Loucy (cell line): ENCODE measurements at regions not wholly inside any gene's neighbourhood (a gene's known extent, or its start where the extent isn't known, plus 50 kb on each side); places are given as distances from the start of the nearest gene placed in this dataset.

Experiments used
- H2AFZ ChIP-seq: fragments of 200-600 bp; sonication (generic); 2 replicates; pipeline ENCODE4 v1.6.0; 2016; ENCODE audit warnings: antibody characterized with exemption, mild to moderate bottlenecking, low read length, moderate library complexity
- H3F3A ChIP-seq: fragments of 200-600 bp; 2 replicates; pipeline ENCODE4 v1.6.0; 2016; ENCODE audit warnings: antibody characterized with exemption, low read depth, mild to moderate bottlenecking
- H3K27me3 ChIP-seq: fragments of 200-600 bp; sonication (generic); 2 replicates; pipeline ENCODE4 v1.6.1; 2014; ENCODE audit warnings: low read length, mild to moderate bottlenecking; ENCODE audit not compliant: insufficient read depth, poor library complexity, severe bottlenecking
- H3K36me3 ChIP-seq: fragments of 200-600 bp; sonication (generic); 2 replicates; pipeline ENCODE4 v1.6.1; 2016; ENCODE audit warnings: low read length; ENCODE audit not compliant: insufficient read depth
- H3K4me1 ChIP-seq: fragments of 200-600 bp; sonication (generic); 2 replicates; pipeline ENCODE4 v1.5.1; 2014; ENCODE audit warnings: low read length, mild to moderate bottlenecking; ENCODE audit not compliant: insufficient read depth, poor library complexity, severe bottlenecking
- H3K4me2 ChIP-seq: fragments of 200-600 bp; sonication (generic); 2 replicates; pipeline ENCODE4 v1.6.0; 2014; ENCODE audit warnings: antibody characterized with exemption, low read length, low read depth, mild to moderate bottlenecking; ENCODE audit not compliant: poor library complexity, severe bottlenecking
- H3K4me3 ChIP-seq: fragments of 200-600 bp; sonication (generic); 2 replicates; pipeline ENCODE4 v1.5.1; 2014; ENCODE audit warnings: low read length, mild to moderate bottlenecking, mixed read lengths; ENCODE audit not compliant: poor library complexity, severe bottlenecking
- H3K79me2 ChIP-seq: fragments of 200-600 bp; sonication (generic); 2 replicates; pipeline ENCODE4 v1.6.1; 2014; ENCODE audit warnings: low read length; ENCODE audit not compliant: insufficient read depth
- H3K9ac ChIP-seq: fragments of 200-600 bp; sonication (generic); 2 replicates; pipeline ENCODE4 v1.6.0; 2014; ENCODE audit warnings: mild to moderate bottlenecking, low read depth, low read length, moderate library complexity; ENCODE audit not compliant: poor library complexity, severe bottlenecking
- H3K9me2 ChIP-seq: fragments of 200-600 bp; sonication (generic); replicated peaks from 2 replicates; pipeline ENCODE4 v1.6.1; 2016; ENCODE audit warnings: low read depth, low read length, mixed read lengths
- H3K9me3 ChIP-seq: fragments of 200-600 bp; sonication (generic); 2 replicates; pipeline ENCODE4 v1.6.1; 2014; ENCODE audit warnings: mild to moderate bottlenecking, antibody characterized with exemption, low read length, low read depth; ENCODE audit not compliant: insufficient read depth
- H4K20me1 ChIP-seq: fragments of 200-600 bp; sonication (generic); 2 replicates; pipeline ENCODE4 v1.6.0; 2014; ENCODE audit warnings: antibody characterized with exemption, low read length, mild to moderate bottlenecking; ENCODE audit not compliant: insufficient read depth, poor library complexity, severe bottlenecking
- EZH2phosphoT487 ChIP-seq: fragments of 200-600 bp; IDR thresholded peaks from 2 replicates; pipeline ENCODE4 v1.6.1; 2018; ENCODE audit warnings: antibody characterized with exemption, mild to moderate bottlenecking, moderate library complexity, borderline replicate concordance
- TF ChIP-seq, protein P1 (sequence below): fragments of 200-600 bp; sonication (generic); conservative IDR thresholded peaks from 2 replicates; pipeline ENCODE4 v1.5.1; 2014; ENCODE audit warnings: mild to moderate bottlenecking, antibody characterized with exemption, low read length

DNA sequence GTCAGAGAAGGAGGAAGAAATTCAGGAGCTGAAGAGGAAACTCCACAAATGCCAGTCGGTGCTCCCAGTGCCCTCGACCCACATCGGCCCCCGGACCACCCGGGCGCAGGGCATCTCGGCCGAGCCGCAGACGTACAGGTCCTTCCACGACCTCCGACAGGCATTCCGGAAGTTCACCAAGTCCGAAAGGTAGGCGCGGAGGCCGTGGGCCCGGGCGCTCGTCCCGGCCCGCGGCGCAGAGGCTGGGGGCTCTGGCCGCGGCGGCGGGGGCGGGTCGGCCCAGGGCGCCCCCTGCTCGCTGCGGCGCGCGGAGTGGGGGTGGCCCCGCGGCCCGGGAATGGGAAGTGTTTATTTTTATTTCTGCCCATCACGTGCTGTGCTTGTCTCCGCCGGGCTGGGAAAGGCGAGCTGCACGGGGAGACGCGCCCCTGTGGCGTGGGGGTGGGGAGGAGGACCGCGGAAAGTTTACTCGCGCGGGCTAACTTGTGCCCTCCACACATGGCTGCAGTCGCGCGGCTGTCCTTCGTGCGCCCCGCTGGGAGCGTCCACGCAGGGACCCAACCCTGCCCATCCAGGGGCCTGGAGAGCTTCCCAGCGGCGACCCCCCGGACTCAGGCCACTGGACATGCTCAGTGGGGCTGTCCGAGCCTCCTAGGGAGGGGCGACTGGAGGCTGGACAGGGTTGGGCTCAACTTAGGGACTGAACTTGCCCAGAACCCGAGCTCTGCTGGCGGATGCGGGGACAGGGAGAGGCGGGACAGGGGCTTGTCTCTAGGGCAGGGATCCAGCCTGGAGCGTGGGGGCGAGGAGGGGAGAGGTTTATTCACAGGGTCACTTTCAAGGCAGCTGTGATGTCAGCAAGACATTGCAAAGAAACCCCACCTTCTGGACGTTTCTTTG is 82.6 kb upstream of the PRKG1 start:
- H3K27me3 ChIP-seq, result no peaks in the 10 kb centered on the region
- no peaks in the 10 kb centered on the region for H3K4me1 ChIP-seq
- H4K20me1 ChIP-seq, result no peaks in the 10 kb centered on the region
- no peak overlapping the region for H3K9ac ChIP-seq
- H3K4me3 ChIP-seq, result no peak overlapping the region
- TF ChIP-seq EZH2phosphoT487, result no peak
- TF ChIP-seq, protein P1, sequence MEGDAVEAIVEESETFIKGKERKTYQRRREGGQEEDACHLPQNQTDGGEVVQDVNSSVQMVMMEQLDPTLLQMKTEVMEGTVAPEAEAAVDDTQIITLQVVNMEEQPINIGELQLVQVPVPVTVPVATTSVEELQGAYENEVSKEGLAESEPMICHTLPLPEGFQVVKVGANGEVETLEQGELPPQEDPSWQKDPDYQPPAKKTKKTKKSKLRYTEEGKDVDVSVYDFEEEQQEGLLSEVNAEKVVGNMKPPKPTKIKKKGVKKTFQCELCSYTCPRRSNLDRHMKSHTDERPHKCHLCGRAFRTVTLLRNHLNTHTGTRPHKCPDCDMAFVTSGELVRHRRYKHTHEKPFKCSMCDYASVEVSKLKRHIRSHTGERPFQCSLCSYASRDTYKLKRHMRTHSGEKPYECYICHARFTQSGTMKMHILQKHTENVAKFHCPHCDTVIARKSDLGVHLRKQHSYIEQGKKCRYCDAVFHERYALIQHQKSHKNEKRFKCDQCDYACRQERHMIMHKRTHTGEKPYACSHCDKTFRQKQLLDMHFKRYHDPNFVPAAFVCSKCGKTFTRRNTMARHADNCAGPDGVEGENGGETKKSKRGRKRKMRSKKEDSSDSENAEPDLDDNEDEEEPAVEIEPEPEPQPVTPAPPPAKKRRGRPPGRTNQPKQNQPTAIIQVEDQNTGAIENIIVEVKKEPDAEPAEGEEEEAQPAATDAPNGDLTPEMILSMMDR, result no peak
- no peaks in the 10 kb centered on the region for H3K9me3 ChIP-seq
- no peaks in the 10 kb centered on the region for H3K9me2 ChIP-seq
- H2AFZ ChIP-seq, result no peak overlapping the region
- H3F3A ChIP-seq, result no peaks in the 10 kb centered on the region
- no peak overlapping the region for H3K4me2 ChIP-seq
- H3K79me2 ChIP-seq, result no peaks in the 10 kb centered on the region
- no peaks in the 10 kb centered on the region for H3K36me3 ChIP-seq

DNA sequence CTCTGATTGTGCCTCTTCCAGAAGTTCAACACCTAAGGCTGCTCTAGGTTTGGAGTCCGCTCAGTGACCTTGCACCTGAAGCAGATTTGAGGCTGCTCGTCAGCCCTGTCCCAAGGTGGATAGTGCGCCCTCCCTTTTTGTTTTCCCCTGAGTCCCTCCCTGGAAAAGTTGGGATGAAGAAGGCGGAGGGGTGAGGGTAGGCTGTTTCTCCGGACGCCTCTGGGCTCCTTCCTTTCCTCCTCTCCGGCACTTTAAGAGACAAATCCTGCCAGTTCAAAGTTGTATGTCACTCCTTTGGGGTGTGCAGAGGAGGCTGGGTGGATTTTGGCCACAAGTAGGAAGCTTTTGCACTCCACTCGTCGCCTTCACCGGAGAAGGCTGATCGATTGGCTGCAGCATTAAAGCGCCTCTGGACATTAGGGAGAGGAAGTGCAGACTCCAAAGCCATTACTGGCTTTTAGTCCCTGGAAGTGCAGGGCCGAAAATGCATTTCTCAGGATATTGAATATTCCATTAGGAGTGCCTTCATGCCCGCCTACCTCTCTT is 81.9 kb upstream of the PRKG1 start:
- Histone ChIP-seq H3K9me3 (no peaks in the 10 kb centered on the region), H3K27me3 (no peaks in the 10 kb centered on the region), H3K9ac (no peak overlapping the region), H3K79me2 (no peaks in the 10 kb centered on the region), H3K4me1 (no peaks in the 10 kb centered on the region), H4K20me1 (no peaks in the 10 kb centered on the region), H3K4me2 (no peak overlapping the region), H3K36me3 (no peaks in the 10 kb centered on the region), H3K9me2 (no peaks in the 10 kb centered on the region), H2AFZ (no peak overlapping the region), H3K4me3 (no peak overlapping the region), H3F3A (no peaks in the 10 kb centered on the region)
- no peak for TF ChIP-seq EZH2phosphoT487
- TF ChIP-seq, protein P1, result no peak

DNA sequence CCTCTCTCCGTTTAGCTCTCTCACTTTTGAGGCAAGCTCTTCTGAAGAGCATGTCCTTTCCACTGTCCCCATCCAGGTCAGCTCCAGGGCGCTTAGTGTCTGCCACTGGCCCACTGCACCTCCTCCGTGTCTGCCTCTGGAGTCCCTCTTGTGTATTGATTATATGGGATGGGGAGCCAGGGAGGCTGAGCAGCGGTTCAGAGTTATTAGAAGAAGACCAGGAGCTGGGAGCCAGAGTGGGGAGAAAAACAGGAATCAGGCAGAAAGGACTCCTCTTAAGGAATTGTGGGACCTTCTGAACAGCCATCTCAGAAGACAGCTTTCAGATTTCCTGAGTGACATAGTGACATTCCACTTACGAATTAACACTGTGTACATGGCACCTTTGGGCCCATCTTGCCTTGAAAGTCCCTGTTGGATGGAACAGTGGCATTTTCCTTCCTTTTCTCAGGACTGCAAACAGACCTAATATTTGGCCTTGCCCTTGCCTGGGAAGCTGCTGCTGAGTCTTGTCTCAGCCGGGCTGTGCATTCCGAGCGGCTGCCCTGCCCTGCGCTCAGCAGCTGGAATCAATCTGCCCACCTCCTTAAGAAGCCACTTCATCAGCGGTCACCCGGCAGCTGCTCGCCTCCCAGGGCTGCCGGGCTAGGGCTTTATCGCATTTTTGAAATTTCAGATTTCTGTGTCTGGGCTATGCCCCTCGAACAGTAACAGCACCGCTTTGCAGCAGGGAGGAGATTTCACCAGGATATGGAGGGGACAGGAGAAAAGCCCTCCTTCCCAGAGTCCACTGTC is 81.1 kb upstream of the PRKG1 start:
- Histone ChIP-seq H3K27me3 (no peaks in the 10 kb centered on the region), H3K9ac (no peak overlapping the region), H3K9me2 (no peaks in the 10 kb centered on the region), H3K4me1 (no peaks in the 10 kb centered on the region), H3K4me3 (no peak overlapping the region), H3F3A (no peaks in the 10 kb centered on the region), H4K20me1 (no peaks in the 10 kb centered on the region), H3K9me3 (no peaks in the 10 kb centered on the region), H2AFZ (no peak overlapping the region), H3K4me2 (no peak overlapping the region), H3K79me2 (no peaks in the 10 kb centered on the region), H3K36me3 (no peaks in the 10 kb centered on the region)
- TF ChIP-seq EZH2phosphoT487, result no peak
- TF ChIP-seq, protein P1, result no peak
